ENCODE measurements at regions not wholly inside any gene's neighbourhood (a gene's known extent, or its start where the extent isn't known, plus 50 kb on each side); places are given as distances from the start of the nearest gene placed in this dataset.

DNA sequence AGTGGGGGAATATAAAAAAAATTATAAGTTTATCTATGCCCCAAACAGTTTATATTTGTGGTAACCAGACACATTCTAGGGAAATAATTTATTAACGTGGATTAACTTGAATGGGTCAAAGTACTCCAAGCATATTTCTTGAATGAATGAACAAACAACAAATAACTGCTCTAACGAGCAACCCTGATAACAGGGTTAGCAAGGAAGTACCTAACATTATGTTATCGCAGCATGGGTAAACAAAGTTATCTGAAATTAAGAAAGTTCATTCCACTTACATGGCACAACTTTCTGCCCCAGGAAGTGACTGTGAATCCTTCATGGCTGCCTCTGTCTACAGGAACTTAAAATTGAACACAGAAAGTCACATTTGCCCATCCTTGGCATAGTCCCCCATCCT is 812.9 kb upstream of the ACVR2A start:
- no peak overlapping the region for H3K27ac ChIP-seq (ENCODE audit: low read length)
- no peaks in the 10 kb centered on the region for H3K27me3 ChIP-seq (ENCODE audit: insufficient read depth, low read length)
- no peaks in the 10 kb centered on the region for H3K9me3 ChIP-seq (ENCODE audit: insufficient read depth, low read depth, low read length)
- no peak overlapping the region for H3K9ac ChIP-seq (ENCODE audit: low read depth, low read length)
- H3K4me1 ChIP-seq (ENCODE audit: insufficient read depth, low read length) = peaks cover 6% of the 10 kb centered on the region
- no peak overlapping the region for H3K4me3 ChIP-seq (ENCODE audit: low read length)
- no peaks in the 10 kb centered on the region for H3K36me3 ChIP-seq (ENCODE audit: insufficient read depth, low read depth, low read length)

DNA sequence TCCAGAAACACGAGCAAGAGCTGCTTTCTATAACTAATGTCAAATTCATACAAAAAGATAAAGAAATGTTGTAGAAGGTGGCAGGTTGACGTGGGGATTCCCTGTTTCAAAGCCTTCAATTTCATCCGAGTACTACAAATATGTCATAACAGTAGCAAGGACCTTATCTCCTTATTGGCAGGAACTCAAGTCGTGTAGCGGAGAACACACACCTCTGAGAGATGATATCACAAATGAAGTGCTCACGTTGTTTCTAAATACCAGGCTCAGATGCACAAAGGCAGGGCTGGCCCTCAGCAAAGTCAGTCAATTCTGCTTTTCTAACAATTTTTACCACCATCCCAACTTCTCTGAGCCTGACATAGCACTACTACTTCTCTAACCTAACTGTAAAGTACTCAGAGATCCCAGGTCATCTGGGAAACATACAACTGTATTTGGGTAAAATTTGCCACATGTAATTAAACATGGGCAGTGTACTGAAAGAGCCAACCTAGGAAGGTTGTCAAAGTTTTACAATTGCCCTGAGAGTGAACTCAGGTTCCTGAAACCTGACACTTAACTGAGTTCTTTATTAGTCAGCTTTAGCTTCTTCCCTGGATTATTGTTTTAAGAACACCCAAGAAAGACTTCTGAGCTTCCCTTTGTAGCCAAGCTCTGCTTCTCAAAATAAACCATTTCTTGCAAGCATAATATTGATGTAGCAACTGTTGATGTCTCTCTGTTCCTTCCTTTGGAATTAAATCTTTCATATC is 813.7 kb upstream of the ACVR2A start:
- Histone ChIP-seq H3K4me3 (ENCODE audit: low read length) (no peak overlapping the region), H3K36me3 (ENCODE audit: insufficient read depth, low read depth, low read length) (no peaks in the 10 kb centered on the region), H3K9me3 (ENCODE audit: insufficient read depth, low read depth, low read length) (no peaks in the 10 kb centered on the region), H3K27me3 (ENCODE audit: insufficient read depth, low read length) (no peaks in the 10 kb centered on the region), H3K4me1 (ENCODE audit: insufficient read depth, low read length) (peaks cover 6% of the 10 kb centered on the region), H3K27ac (ENCODE audit: low read length) (no peak overlapping the region), H3K9ac (ENCODE audit: low read depth, low read length) (no peak overlapping the region)

DNA sequence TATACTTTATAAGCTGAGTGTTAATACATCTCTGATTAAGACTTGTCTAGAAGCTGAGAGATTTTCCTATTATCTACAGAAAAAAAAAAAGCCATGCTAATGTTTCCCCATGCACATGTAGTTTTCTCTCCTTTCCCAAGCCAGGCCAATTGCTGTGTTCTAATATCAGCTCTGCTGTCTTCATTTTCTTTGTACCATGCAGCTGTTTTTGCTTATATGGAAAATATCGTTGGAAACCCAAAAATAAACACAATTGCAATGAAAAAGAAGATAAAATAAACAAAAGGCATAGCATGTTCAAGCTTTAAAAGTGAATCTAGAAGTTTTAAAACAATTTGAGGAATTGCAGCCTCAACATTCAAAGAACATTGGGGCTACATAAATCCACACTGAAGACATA is 817.4 kb upstream of the ACVR2A start:
- H3K9ac ChIP-seq (ENCODE audit: low read depth, low read length) = no peak overlapping the region
- no peaks in the 10 kb centered on the region for H3K36me3 ChIP-seq (ENCODE audit: insufficient read depth, low read depth, low read length)
- H3K27ac ChIP-seq (ENCODE audit: low read length) = no peak overlapping the region

DNA sequence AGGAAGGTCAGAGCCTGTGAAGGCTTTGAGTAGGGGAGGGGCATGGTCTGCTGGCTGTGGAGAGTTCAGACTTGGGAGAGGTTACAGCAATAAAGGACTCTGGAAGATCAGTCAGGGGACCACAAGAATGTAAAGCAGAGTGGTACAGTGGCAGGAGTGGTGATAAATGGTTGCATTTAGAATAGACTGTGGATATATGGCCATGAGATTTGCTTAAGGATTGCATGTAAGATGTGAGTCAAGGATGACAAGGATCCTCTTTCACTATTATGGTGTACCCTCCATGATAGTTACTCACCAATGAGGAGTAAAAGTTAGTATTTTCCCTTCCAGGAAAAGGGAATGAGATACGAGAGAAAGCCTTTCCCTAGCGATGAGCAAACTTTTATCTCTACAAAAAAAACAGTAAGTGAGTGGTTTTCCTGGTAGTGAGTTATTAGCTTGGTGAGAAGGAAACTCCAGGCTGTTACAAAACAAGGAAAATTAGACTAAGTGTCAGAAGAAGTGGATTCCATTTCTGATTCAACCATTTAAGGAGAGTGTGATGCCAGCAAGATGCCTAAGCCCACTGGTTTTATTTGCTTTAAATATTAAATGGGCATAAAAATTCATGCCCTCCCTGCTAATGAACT is 818.0 kb upstream of the ACVR2A start:
- H3K36me3 ChIP-seq (ENCODE audit: insufficient read depth, low read depth, low read length) = no peaks in the 10 kb centered on the region
- H3K27me3 ChIP-seq (ENCODE audit: insufficient read depth, low read length) = no peaks in the 10 kb centered on the region
- no peak overlapping the region for H3K9ac ChIP-seq (ENCODE audit: low read depth, low read length)
- peaks cover 11% of the 10 kb centered on the region for H3K9me3 ChIP-seq (ENCODE audit: insufficient read depth, low read depth, low read length)
- no peak overlapping the region for H3K27ac ChIP-seq (ENCODE audit: low read length)
- peaks cover 6% of the 10 kb centered on the region for H3K4me1 ChIP-seq (ENCODE audit: insufficient read depth, low read length)
- no peak overlapping the region for H3K4me3 ChIP-seq (ENCODE audit: low read length)

More for the DNA sequence above, 817.4 kb upstream of the ACVR2A start:
- peaks cover 6% of the 10 kb centered on the region for H3K9me3 ChIP-seq (ENCODE audit: insufficient read depth, low read depth, low read length)
- no peaks in the 10 kb centered on the region for H3K27me3 ChIP-seq (ENCODE audit: insufficient read depth, low read length)
- no peak overlapping the region for H3K4me3 ChIP-seq (ENCODE audit: low read length)
- peaks cover 6% of the 10 kb centered on the region for H3K4me1 ChIP-seq (ENCODE audit: insufficient read depth, low read length)

DNA sequence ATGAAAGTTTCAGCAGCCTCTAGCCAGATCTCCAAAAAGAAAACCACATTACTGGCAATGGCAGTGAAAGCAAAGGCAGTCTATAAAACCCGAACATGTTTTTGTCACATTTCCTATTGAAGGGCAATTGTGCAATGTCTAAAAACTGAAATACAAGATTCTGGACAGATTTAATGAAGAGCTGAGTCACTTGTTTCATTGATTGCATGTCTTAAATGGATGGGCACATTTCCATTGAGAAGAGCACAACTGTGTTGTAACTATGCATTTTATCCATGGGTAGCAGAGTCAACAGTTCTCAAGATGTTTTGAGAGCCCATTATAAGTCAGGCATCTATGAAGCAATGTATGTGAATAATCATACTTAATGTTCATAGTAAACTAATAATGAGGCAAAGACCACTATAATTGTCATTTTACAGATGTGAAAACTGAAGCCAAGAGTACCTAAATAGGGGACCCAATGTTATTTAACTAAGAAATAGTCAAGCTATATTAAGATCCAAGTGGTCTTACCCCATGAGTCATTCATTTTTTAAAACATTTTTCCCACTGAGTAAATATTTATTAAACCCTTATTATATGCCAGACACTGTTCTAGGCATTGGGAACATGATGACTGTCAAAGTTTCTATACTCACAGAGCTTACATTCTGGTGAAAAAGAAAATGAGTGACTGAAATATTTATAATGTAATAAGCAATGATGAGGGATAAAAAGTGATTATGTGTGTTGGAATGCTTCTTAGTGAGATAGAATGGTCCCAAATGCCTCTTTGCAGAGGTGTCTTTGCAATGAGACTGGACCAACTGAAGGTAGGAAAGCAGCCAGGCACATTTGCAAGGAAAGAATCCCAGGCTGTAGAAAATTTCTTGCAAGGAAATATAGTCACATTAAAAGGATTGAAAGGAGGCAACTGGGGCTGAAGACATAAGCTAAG is 818.9 kb upstream of the ACVR2A start:
- Histone ChIP-seq H3K27me3 (ENCODE audit: insufficient read depth, low read length) (no peaks in the 10 kb centered on the region), H3K4me3 (ENCODE audit: low read length) (no peak overlapping the region), H3K4me1 (ENCODE audit: insufficient read depth, low read length) (no peaks in the 10 kb centered on the region), H3K36me3 (ENCODE audit: insufficient read depth, low read depth, low read length) (no peaks in the 10 kb centered on the region), H3K27ac (ENCODE audit: low read length) (no peak overlapping the region), H3K9ac (ENCODE audit: low read depth, low read length) (no peak overlapping the region), H3K9me3 (ENCODE audit: insufficient read depth, low read depth, low read length) (peaks cover 11% of the 10 kb centered on the region)

DNA sequence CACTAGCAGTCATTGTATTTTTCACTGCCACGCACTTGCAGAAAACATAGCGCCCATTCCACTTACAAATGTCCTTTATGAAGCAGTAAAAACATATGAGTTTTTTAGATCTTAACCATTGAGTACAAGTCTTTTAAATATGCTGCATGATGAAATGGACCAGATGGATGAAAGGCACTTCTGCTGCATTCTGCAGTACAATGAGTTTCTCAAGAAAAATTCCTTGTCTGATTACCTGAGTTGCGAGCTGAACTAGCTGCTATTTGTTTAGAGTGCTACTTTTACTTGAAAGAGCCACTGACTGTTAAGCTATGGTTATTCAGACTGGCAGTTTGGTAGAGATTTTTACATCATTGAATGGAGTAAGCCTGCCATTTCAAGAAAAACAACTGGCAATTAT is 825.5 kb upstream of the ACVR2A start:
- Histone ChIP-seq H3K9ac (ENCODE audit: low read depth, low read length) (no peak overlapping the region), H3K4me1 (ENCODE audit: insufficient read depth, low read length) (no peaks in the 10 kb centered on the region), H3K27ac (ENCODE audit: low read length) (no peak overlapping the region), H3K27me3 (ENCODE audit: insufficient read depth, low read length) (no peaks in the 10 kb centered on the region), H3K9me3 (ENCODE audit: insufficient read depth, low read depth, low read length) (peaks cover 11% of the 10 kb centered on the region), H3K4me3 (ENCODE audit: low read length) (no peak overlapping the region), H3K36me3 (ENCODE audit: insufficient read depth, low read depth, low read length) (no peaks in the 10 kb centered on the region)

DNA sequence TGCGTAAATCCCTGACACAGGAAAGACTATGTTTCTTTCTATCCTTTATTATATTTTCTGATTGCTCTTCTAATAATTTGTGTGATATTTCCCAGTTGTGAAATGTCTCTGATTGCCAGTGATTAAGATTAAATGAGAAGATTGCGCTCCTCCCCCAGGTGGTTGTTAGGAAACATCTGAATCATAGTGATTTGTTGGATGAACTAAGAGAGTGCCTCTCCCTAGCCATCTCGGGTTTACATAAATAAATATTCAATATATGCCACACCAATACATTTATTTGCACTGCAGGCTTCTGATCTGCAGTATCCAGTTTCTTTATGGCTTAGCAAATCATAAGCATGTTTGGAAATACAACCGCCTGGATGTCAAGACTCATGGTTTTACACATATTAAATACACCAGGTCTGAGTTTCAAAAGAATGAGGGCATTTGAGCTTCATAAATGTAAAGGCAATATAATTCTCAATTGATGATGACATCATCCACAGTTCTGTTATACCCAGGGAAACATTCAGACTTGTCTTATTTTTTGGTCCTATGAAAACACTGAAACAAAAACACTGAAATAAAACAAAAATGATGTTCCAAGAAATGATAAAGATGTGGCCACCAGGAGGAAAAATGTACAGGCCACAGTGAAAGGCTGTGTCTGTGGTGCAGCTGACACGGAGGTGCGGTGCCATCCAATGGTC is 826.7 kb upstream of the ACVR2A start:
- Histone ChIP-seq H3K4me1 (ENCODE audit: insufficient read depth, low read length) (no peaks in the 10 kb centered on the region), H3K27ac (ENCODE audit: low read length) (no peak overlapping the region), H3K36me3 (ENCODE audit: insufficient read depth, low read depth, low read length) (no peaks in the 10 kb centered on the region), H3K9ac (ENCODE audit: low read depth, low read length) (no peak overlapping the region), H3K27me3 (ENCODE audit: insufficient read depth, low read length) (no peaks in the 10 kb centered on the region), H3K4me3 (ENCODE audit: low read length) (no peak overlapping the region), H3K9me3 (ENCODE audit: insufficient read depth, low read depth, low read length) (peaks cover 11% of the 10 kb centered on the region)

DNA sequence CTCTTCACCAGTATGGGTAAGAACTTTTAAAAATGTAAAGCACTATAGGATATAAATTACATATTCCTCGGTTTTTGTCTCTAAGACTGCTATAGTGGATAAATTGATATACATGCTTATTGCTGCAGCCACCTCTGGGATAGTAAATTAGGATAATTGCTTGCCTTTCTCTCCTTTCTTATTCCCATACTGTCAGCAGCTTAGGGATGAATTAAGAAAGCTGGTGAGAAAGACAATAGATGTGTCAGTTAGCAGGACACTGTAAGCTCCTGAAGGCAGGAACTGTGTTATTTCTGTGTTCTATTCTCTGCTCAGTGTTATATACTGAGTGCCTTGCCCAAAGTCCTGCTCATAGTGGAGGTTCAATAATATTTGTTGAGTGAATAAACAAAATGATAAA is 828.6 kb upstream of the ACVR2A start:
- Histone ChIP-seq H3K4me3 (ENCODE audit: low read length) (no peak overlapping the region), H3K9ac (ENCODE audit: low read depth, low read length) (no peak overlapping the region), H3K27ac (ENCODE audit: low read length) (no peak overlapping the region), H3K36me3 (ENCODE audit: insufficient read depth, low read depth, low read length) (no peaks in the 10 kb centered on the region), H3K9me3 (ENCODE audit: insufficient read depth, low read depth, low read length) (no peaks in the 10 kb centered on the region), H3K4me1 (ENCODE audit: insufficient read depth, low read length) (no peaks in the 10 kb centered on the region), H3K27me3 (ENCODE audit: insufficient read depth, low read length) (no peaks in the 10 kb centered on the region)

DNA sequence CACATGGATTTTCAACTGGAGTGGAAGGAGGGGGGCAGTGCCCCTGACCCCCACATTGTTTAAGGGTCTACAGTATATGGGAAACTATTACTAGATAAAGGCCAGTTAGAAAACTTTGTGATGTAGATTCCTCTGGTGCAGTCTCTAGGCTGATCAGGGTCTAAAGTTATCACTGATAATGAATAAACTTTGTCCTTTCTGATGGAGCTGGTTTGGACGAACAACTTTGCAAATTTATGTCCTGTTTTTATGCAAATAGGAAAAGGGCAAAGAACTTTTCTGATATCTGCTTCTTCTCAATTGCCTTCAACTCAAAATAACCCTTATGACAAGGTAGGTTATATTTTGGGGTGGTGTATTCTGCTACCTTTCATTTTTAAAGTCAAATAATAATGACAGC is 829.2 kb upstream of the ACVR2A start:
- Histone ChIP-seq H3K27ac (ENCODE audit: low read length) (no peak overlapping the region), H3K9ac (ENCODE audit: low read depth, low read length) (no peak overlapping the region), H3K27me3 (ENCODE audit: insufficient read depth, low read length) (no peaks in the 10 kb centered on the region), H3K4me1 (ENCODE audit: insufficient read depth, low read length) (no peaks in the 10 kb centered on the region), H3K36me3 (ENCODE audit: insufficient read depth, low read depth, low read length) (no peaks in the 10 kb centered on the region), H3K9me3 (ENCODE audit: insufficient read depth, low read depth, low read length) (no peaks in the 10 kb centered on the region), H3K4me3 (ENCODE audit: low read length) (no peak overlapping the region)

DNA sequence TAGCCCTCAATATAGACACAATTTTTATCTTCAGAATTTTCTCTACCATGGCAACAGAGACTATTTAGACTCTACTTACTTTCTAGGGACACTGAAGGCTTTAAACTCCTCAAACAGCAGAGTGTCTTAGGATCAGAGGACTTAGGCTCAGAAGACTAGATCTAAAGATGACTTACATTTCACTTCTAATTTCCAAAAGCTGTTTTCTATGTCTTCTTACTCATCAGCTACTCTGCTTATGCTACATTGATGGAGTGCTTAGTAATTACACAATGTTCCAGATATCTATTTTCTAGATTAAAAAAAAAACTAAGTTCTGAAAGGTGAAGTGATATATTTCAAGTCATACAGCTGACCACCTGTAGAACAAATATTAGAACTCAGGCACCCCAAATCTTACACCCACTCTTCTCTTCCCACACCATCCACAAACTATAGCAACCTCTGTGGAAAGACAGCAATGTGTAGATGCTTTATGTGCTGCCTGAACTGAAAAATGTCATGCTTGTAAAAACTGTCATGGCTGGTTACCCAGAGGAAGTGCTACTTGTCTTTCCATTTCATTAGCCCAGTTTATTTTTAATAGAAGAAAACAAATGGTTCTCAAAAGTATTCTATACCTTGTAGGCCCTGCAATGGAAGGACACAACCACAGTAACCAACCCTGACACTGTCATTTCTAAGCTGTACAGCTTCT is 831.0 kb upstream of the ACVR2A start:
- no peaks in the 10 kb centered on the region for H3K4me1 ChIP-seq (ENCODE audit: insufficient read depth, low read length)
- no peak overlapping the region for H3K27ac ChIP-seq (ENCODE audit: low read length)

DNA sequence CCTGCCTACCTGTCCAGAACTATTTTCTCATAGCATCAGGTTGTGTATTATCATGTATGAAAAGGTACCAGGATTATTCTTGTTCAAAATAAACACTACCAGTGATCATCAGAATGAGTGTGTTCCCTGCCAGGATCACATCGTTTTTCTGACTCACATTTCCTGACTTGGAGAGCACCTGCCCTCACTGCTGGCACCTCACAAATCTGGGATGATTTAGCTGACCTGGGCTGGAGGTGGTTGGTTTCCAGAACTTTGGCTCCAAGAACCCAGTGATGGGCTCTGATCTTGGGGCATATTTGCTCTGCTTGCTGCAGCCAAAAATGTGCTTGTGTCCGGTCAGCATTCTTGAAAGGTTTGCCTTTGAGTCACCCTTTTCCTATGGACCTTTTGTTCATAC is 836.3 kb upstream of the ACVR2A start:
- no peaks in the 10 kb centered on the region for H3K27me3 ChIP-seq (ENCODE audit: insufficient read depth, low read length)
- no peak overlapping the region for H3K27ac ChIP-seq (ENCODE audit: low read length)
- H3K9ac ChIP-seq (ENCODE audit: low read depth, low read length) = no peak overlapping the region
- no peak overlapping the region for H3K4me3 ChIP-seq (ENCODE audit: low read length)
- H3K36me3 ChIP-seq (ENCODE audit: insufficient read depth, low read depth, low read length) = no peaks in the 10 kb centered on the region
- H3K9me3 ChIP-seq (ENCODE audit: insufficient read depth, low read depth, low read length) = no peaks in the 10 kb centered on the region
- no peaks in the 10 kb centered on the region for H3K4me1 ChIP-seq (ENCODE audit: insufficient read depth, low read length)

More for the DNA sequence above, 831.0 kb upstream of the ACVR2A start:
- Histone ChIP-seq H3K9ac (ENCODE audit: low read depth, low read length) (no peak overlapping the region), H3K36me3 (ENCODE audit: insufficient read depth, low read depth, low read length) (no peaks in the 10 kb centered on the region), H3K9me3 (ENCODE audit: insufficient read depth, low read depth, low read length) (no peaks in the 10 kb centered on the region), H3K27me3 (ENCODE audit: insufficient read depth, low read length) (no peaks in the 10 kb centered on the region), H3K4me3 (ENCODE audit: low read length) (no peak overlapping the region)
